Peyer's patch (tissue), 4 donors: ENCODE measurements at regions not wholly inside any gene's neighbourhood (a gene's known extent, or its start where the extent isn't known, plus 50 kb on each side); places are given as distances from the start of the nearest gene placed in this dataset.

Experiments used
- DNase-seq, 3 donors: peaks; one replicate each; pipeline ENCODE4 v3.0.0-alpha.2; 2017 to 2019
- H3K27ac ChIP-seq, 4 donors: fragments of 200-600 bp; sonication (generic); one replicate each; pipeline ENCODE4 v1.5.1; 2016 to 2019
- H3K27me3 ChIP-seq, 2 donors: fragments of 200-600 bp; sonication (generic); one replicate each; pipeline ENCODE4 v1.5.1; 2019
- H3K36me3 ChIP-seq, 3 donors: fragments of 200-600 bp; sonication (generic); one replicate each; pipeline ENCODE4 v1.5.1; 2016 to 2019
- H3K4me1 ChIP-seq, 4 donors: fragments of 200-600 bp; sonication (generic); one replicate each; pipeline ENCODE4 v1.5.1; 2016 to 2019
- H3K4me3 ChIP-seq, 4 donors: fragments of 200-600 bp; sonication (generic); 1 replicate in 3 of 4; 2 replicates in 1 of 4; pipeline ENCODE4 v1.5.1; 2016 to 2019; ENCODE audit warnings: mild to moderate bottlenecking in 1 of 4
- H3K9me3 ChIP-seq, 4 donors: fragments of 200-600 bp; sonication (generic); one replicate each; pipeline ENCODE4 v1.5.1; 2016 to 2019; ENCODE audit warnings: mild to moderate bottlenecking in 1 of 4
- POLR2A ChIP-seq, 2 donors: fragments of 450-650 bp; IDR thresholded peaks; one replicate each; pipeline ENCODE4 v1.5.1; 2017; ENCODE audit warnings: antibody characterized with exemption in 2 of 2, mild to moderate bottlenecking in 2 of 2, moderate library complexity in 2 of 2
- TF ChIP-seq, protein P1 (sequence below), 6 experiments: fragments of 450-650 bp in 4 of 6; fragments of 200-600 bp in 2 of 6; sonication (generic) in 1 of 6; IDR thresholded peaks; one replicate each; pipeline ENCODE4 v1.5.1; 2017 to 2019; ENCODE audit warnings: antibody characterized with exemption in 6 of 6, mild to moderate bottlenecking in 3 of 6, moderate library complexity in 1 of 6

DNA sequence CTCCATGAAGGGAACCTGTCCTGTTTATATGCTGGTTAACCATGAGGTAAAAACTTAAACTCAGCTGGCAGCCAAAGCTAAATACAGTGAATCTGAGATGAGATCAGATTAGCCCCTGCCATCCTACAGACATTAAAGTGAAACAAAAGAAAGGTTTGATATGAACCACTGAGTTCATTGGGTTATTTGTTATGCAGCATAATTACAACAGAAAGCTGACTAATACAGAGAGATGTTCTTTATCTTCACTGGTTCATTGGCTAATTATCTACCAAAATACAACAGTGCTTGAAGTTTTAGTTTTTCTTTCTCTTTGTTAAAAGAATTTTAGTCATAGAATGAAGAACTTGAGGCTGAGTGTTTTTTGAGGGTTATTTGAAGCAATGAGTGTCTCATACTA lies 307.6 kb upstream of the FERMT1 start:
- Histone ChIP-seq H3K4me3 (no peak overlapping the region), H3K36me3 (no peaks in the 10 kb centered on the region), H3K9me3 (no peaks in the 10 kb centered on the region), H3K27me3 (no peaks in the 10 kb centered on the region), H3K27ac (no peak overlapping the region), H3K4me1 (no peaks in the 10 kb centered on the region)
- no peak for TF ChIP-seq POLR2A (IDR thresholded peaks at IDR 0.05)
- TF ChIP-seq, protein P1, sequence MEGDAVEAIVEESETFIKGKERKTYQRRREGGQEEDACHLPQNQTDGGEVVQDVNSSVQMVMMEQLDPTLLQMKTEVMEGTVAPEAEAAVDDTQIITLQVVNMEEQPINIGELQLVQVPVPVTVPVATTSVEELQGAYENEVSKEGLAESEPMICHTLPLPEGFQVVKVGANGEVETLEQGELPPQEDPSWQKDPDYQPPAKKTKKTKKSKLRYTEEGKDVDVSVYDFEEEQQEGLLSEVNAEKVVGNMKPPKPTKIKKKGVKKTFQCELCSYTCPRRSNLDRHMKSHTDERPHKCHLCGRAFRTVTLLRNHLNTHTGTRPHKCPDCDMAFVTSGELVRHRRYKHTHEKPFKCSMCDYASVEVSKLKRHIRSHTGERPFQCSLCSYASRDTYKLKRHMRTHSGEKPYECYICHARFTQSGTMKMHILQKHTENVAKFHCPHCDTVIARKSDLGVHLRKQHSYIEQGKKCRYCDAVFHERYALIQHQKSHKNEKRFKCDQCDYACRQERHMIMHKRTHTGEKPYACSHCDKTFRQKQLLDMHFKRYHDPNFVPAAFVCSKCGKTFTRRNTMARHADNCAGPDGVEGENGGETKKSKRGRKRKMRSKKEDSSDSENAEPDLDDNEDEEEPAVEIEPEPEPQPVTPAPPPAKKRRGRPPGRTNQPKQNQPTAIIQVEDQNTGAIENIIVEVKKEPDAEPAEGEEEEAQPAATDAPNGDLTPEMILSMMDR (IDR thresholded peaks at IDR 0.05) = no peak
- DNase-seq = no peak

DNA sequence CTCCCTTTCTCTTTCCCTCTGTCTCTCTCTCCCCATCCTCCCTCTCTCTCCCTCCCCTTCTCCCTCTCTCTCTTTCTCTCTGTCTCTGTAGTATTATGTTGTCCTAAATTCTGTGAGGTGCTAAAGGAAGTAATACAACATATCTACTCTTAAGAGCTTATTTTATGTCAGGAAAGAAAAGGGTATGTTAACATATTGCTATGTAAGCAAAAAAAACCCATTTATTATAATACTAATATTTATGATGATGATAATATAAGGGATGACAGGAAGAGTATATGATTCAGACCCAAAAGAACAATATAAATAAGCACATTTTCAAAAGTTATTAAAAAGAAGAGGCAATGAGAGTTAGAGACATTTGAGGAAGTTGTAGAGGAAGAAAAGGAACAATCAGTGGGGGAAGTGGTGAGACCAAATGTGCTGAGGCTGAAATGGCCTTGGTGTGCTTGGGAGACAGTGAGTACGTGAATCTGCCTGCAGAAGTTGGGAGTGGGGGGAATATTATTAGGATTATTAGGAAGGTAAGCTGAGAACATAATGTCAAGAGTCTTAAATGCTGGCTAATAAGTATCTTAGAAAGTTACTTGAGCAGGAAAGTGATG lies 303.6 kb upstream of the FERMT1 start:
- TF ChIP-seq, protein P1 (IDR thresholded peaks at IDR 0.05) = no peak
- TF ChIP-seq POLR2A (IDR thresholded peaks at IDR 0.05) = no peak
- H3K4me3 ChIP-seq = no peak overlapping the region
- no peak for DNase-seq
- no peaks in the 10 kb centered on the region for H3K9me3 ChIP-seq
- H3K4me1 ChIP-seq = no peaks in the 10 kb centered on the region
- H3K36me3 ChIP-seq = no peaks in the 10 kb centered on the region
- no peak overlapping the region for H3K27ac ChIP-seq
- no peaks in the 10 kb centered on the region for H3K27me3 ChIP-seq

DNA sequence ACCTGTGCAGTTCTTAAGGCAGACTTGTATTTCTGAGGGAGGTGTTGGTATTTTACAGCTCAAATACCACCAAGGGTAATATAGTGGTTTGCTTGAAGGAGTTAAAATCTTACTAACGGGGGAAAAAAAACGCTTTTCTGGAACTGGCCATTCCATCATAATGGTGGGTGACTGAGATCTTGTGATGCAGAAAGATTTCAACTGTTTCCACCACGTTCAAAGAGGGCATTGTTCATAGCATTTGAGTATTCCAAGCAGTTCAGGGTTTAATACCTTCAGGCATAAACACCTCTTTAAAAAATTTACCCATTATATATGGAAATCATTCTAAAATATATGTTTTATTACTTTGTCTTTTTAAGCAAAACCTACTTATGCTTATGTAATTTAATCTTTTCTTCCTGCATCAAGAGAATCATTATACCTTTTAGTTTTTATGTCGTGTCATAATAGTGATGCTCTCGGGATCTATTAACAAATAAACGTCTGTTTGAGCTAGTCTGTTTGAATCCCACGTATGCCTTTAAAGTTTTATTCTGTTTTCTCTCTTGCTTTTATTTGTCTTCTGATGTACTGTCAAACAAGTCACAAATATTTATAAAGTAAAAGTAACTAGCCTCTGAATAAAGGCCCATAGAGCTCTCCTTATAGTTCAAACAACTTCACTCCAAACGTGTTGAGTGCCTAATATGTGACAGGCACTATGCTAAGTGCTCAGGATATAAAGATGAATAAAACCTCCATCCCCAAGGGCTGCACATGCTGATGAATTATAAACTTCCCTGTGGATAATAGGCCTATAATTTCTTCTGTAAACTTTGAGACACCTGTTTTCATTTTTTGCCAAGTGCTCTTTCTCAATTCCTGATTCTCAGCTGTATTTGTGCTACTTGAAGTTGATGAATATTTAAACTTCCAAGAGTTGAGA lies 298.8 kb upstream of the FERMT1 start:
- Histone ChIP-seq H3K27ac (no peak overlapping the region), H3K36me3 (no peaks in the 10 kb centered on the region), H3K4me1 (no peaks in the 10 kb centered on the region), H3K9me3 (no peaks in the 10 kb centered on the region), H3K4me3 (no peak overlapping the region), H3K27me3 (no peaks in the 10 kb centered on the region)
- no peak for TF ChIP-seq POLR2A (IDR thresholded peaks at IDR 0.05)
- TF ChIP-seq, protein P1 (IDR thresholded peaks at IDR 0.05) = no peak
- no peak for DNase-seq

DNA sequence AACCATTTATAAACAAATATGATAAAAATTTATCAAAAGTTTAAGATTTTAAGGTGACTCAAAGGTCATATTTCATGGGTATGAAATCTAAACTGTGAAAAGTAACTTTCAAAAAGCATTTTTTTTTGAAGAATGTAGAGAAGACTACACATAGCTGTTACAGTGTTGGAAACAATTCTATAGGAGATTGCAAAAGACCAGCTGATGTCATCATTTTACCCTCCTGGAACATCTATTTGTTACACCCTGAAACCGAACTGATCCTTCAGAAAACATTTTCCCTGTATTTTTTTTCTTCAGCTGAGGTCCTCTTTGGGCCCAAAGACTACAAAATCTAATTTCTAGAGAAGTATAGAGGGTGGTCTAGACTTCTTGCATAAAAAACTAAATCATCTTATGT lies 297.5 kb upstream of the FERMT1 start:
- TF ChIP-seq, protein P1 (IDR thresholded peaks at IDR 0.05) = no peak
- TF ChIP-seq POLR2A (IDR thresholded peaks at IDR 0.05) = no peak
- H3K27ac ChIP-seq = no peak overlapping the region
- no peaks in the 10 kb centered on the region for H3K27me3 ChIP-seq
- no peaks in the 10 kb centered on the region for H3K4me1 ChIP-seq
- no peaks in the 10 kb centered on the region for H3K9me3 ChIP-seq
- no peaks in the 10 kb centered on the region for H3K36me3 ChIP-seq
- no peak for DNase-seq
- no peak overlapping the region for H3K4me3 ChIP-seq

DNA sequence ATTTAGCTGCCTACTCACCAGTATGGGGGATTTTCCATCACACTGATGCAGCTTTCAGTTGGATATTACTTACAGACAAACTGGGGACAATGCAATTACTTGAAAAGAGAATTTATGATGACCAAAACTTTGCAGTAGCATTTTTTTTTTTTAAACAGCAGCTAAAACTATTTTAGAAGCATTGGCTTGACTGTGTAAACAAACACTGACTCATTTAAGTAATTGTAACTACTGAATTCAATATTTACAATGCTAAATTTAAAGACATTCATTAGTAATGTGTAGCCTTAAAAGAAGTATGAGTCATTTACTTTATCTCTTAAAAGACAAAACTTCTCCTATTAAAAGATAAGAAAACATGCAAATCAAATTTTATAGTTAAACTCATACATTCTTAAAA lies 295.9 kb upstream of the FERMT1 start:
- no peak overlapping the region for H3K27ac ChIP-seq
- H3K9me3 ChIP-seq = no peaks in the 10 kb centered on the region
- no peaks in the 10 kb centered on the region for H3K27me3 ChIP-seq
- no peaks in the 10 kb centered on the region for H3K36me3 ChIP-seq
- no peaks in the 10 kb centered on the region for H3K4me1 ChIP-seq
- no peak for DNase-seq
- H3K4me3 ChIP-seq = no peak overlapping the region
- TF ChIP-seq, protein P1 (IDR thresholded peaks at IDR 0.05) = no peak
- TF ChIP-seq POLR2A (IDR thresholded peaks at IDR 0.05) = no peak
